Retinal pigment epithelial cell (primary cell): ENCODE measurements at regions not wholly inside any gene's neighbourhood (a gene's known extent, or its start where the extent isn't known, plus 50 kb on each side); places are given as distances from the start of the nearest gene placed in this dataset.
"Not testable (repeated sequence)": the region's sequence is repeated elsewhere in the genome, so short reads cannot be mapped to it uniquely, and the experiment has no call there.

ENCODE experiments used
- DNase-seq: peaks from one replicate; pipeline ENCODE4 v3.0.0-alpha.2; 2010; ENCODE audit warnings: low read depth
- H3K4me3 ChIP-seq: 2 replicates; pipeline ENCODE4 v1.5.1; 2011; ENCODE audit warnings: mild to moderate bottlenecking, low read length, control low read depth, moderate library complexity
- CTCF ChIP-seq: conservative IDR thresholded peaks from 2 replicates; pipeline ENCODE4 v1.5.1; 2011; ENCODE audit warnings: low read depth, low read length, control low read depth, inconsistent platforms

- no peak for TF ChIP-seq CTCF
- no peak for DNase-seq
- no peak overlapping the region for H3K4me3 ChIP-seq
These were observed 1049.0 kb downstream of the OLFM4 start for GRCh38 chr13:54077569-54077968.

GRCh38 chr13:54078271-54078870, 1049.8 kb downstream of the OLFM4 start:
- no peak for TF ChIP-seq CTCF
- H3K4me3 ChIP-seq: no peak overlapping the region
- no peak for DNase-seq

- not testable (repeated sequence) for DNase-seq, H3K4me3 ChIP-seq
These were observed 1053.7 kb downstream of the OLFM4 start for GRCh38 chr13:54082309-54082708.

- TF ChIP-seq CTCF: no peak
- no peak overlapping the region for H3K4me3 ChIP-seq
- no peak for DNase-seq
These were observed 1063.3 kb downstream of the OLFM4 start for GRCh38 chr13:54091884-54092283.

GRCh38 chr13:54092686-54093085, 1064.1 kb downstream of the OLFM4 start:
- DNase-seq: no peak
- no peak for TF ChIP-seq CTCF
- no peak overlapping the region for H3K4me3 ChIP-seq

GRCh38 chr13:54110597-54110996, 1082.0 kb downstream of the OLFM4 start:
- TF ChIP-seq CTCF: no peak
- DNase-seq: no peak
- no peak overlapping the region for H3K4me3 ChIP-seq

GRCh38 chr13:54124700-54125099, 1096.1 kb downstream of the OLFM4 start:
- H3K4me3 ChIP-seq: no peak overlapping the region
- no peak for DNase-seq
- TF ChIP-seq CTCF: no peak

- not testable (repeated sequence) for DNase-seq
These were observed 1102.3 kb downstream of the OLFM4 start for GRCh38 chr13:54130931-54131330.

GRCh38 chr13:54131433-54131832, 1102.8 kb downstream of the OLFM4 start:
- H3K4me3 ChIP-seq, DNase-seq: not testable (repeated sequence)

More at GRCh38 chr13:54130931-54131330, 1102.3 kb downstream of the OLFM4 start:
- H3K4me3 ChIP-seq: not testable (repeated sequence)

GRCh38 chr13:54132127-54132526, 1103.5 kb downstream of the OLFM4 start:
- not testable (repeated sequence) for DNase-seq, H3K4me3 ChIP-seq

GRCh38 chr13:54132720-54133119, 1104.1 kb downstream of the OLFM4 start:
- H3K4me3 ChIP-seq, DNase-seq: not testable (repeated sequence)
